GM21526 (cell line): ENCODE measurements at regions not wholly inside any gene's neighbourhood (a gene's known extent, or its start where the extent isn't known, plus 50 kb on each side); places are given as distances from the start of the nearest gene placed in this dataset.
"Not testable (repeated sequence)": the region's sequence is repeated elsewhere in the genome, so short reads cannot be mapped to it uniquely, and the experiment has no call there.

Experiments
- ATAC-seq: cut with Tn5 transposase; IDR thresholded peaks from one replicate; pipeline ENCODE4 v1.9.1; 2021; ENCODE audit warnings: moderate library complexity; ENCODE audit not compliant: unreplicated experiment, low FRiP score

- ATAC-seq = no peak
These were observed 117.7 kb upstream of the CDYL start for GRCh38 chr6:4658486-4658885.

GRCh38 chr6:4656106-4656505 lies 120.1 kb upstream of the CDYL start:
- ATAC-seq = no peak

GRCh38 chr6:4655196-4656025 lies 120.8 kb upstream of the CDYL start:
- no peak for ATAC-seq

- ATAC-seq = no peak
These were observed 123.1 kb upstream of the CDYL start for GRCh38 chr6:4653141-4653540.

- no peak for ATAC-seq
These were observed 124.3 kb upstream of the CDYL start for GRCh38 chr6:4651831-4652467.

GRCh38 chr6:4649728-4650127 lies 126.5 kb upstream of the CDYL start:
- ATAC-seq = no peak

GRCh38 chr6:4647414-4648365 lies 128.5 kb upstream of the CDYL start:
- ATAC-seq = no peak

GRCh38 chr6:4645713-4646360 lies 130.4 kb upstream of the CDYL start:
- ATAC-seq = no peak

GRCh38 chr6:4644996-4645395 lies 131.2 kb upstream of the CDYL start:
- ATAC-seq = no peak

GRCh38 chr6:4641461-4641860 lies 134.7 kb upstream of the CDYL start:
- ATAC-seq = no peak

GRCh38 chr6:4640139-4640538 lies 136.1 kb upstream of the CDYL start:
- ATAC-seq = no peak

GRCh38 chr6:4638641-4639040 lies 137.6 kb upstream of the CDYL start:
- ATAC-seq = no peak

GRCh38 chr6:4637691-4638433 lies 138.3 kb upstream of the CDYL start:
- ATAC-seq = no peak

- no peak for ATAC-seq
These were observed 139.4 kb upstream of the CDYL start for GRCh38 chr6:4636881-4637224.

- no peak for ATAC-seq
These were observed 139.9 kb upstream of the CDYL start for GRCh38 chr6:4636191-4636880.

GRCh38 chr6:4635666-4636065 lies 140.5 kb upstream of the CDYL start:
- no peak for ATAC-seq

GRCh38 chr6:4632421-4632820 lies 143.8 kb upstream of the CDYL start:
- no peak for ATAC-seq

- ATAC-seq = not testable (repeated sequence)
These were observed 146.4 kb upstream of the CDYL start for GRCh38 chr6:4629789-4630188.

- no peak for ATAC-seq
These were observed 150.6 kb upstream of the CDYL start for GRCh38 chr6:4625557-4625956.
